ENCODE measurements at regions not wholly inside any gene's neighbourhood (a gene's known extent, or its start where the extent isn't known, plus 50 kb on each side); places are given as distances from the start of the nearest gene placed in this dataset.

GRCh38 chr4:166318810-166319525 is 445.9 kb downstream of the TLL1 start:
- peaks cover 2% of the 10 kb centered on the region for H3K9me3 Mint-ChIP-seq
- no peaks in the 10 kb centered on the region for H3K27me3 Mint-ChIP-seq (ENCODE audit: low read depth)
- H3K4me1 Mint-ChIP-seq: no peaks in the 10 kb centered on the region
- no peaks in the 10 kb centered on the region for H3K36me3 Mint-ChIP-seq (ENCODE audit: low read depth)
- no peak for TF ChIP-seq CTCF (IDR thresholded peaks at IDR 0.05; ENCODE audit: unreplicated experiment in 3 of 3)
- H3K4me3 Mint-ChIP-seq: no peak overlapping the region
- H3K27ac Mint-ChIP-seq: no peak overlapping the region

- no peaks in the 10 kb centered on the region for H3K27me3 Mint-ChIP-seq (ENCODE audit: low read depth)
Observed at GRCh38 chr4:166323250-166323649, 450.2 kb downstream of the TLL1 start.

GRCh38 chr4:166324321-166324720 is 451.3 kb downstream of the TLL1 start:
- Mint-ChIP-seq H3K27ac (no peak overlapping the region), H3K9me3 (peaks cover 2% of the 10 kb centered on the region), H3K36me3 (ENCODE audit: low read depth) (no peaks in the 10 kb centered on the region), H3K4me3 (no peak overlapping the region), H3K27me3 (ENCODE audit: low read depth) (no peaks in the 10 kb centered on the region), H3K4me1 (no peaks in the 10 kb centered on the region)
- TF ChIP-seq CTCF (IDR thresholded peaks at IDR 0.05; ENCODE audit: unreplicated experiment in 3 of 3): peak in 1 of 3 experiments; percentile 30

More at GRCh38 chr4:166323250-166323649, 450.2 kb downstream of the TLL1 start:
- H3K27ac Mint-ChIP-seq: no peak overlapping the region
- no peaks in the 10 kb centered on the region for H3K36me3 Mint-ChIP-seq (ENCODE audit: low read depth)
- H3K4me3 Mint-ChIP-seq: no peak overlapping the region
- no peak for TF ChIP-seq CTCF (IDR thresholded peaks at IDR 0.05; ENCODE audit: unreplicated experiment in 3 of 3)
- no peaks in the 10 kb centered on the region for H3K4me1 Mint-ChIP-seq
- peaks cover 2% of the 10 kb centered on the region for H3K9me3 Mint-ChIP-seq

GRCh38 chr4:166335256-166335938 is 462.4 kb downstream of the TLL1 start:
- Mint-ChIP-seq H3K27ac (no peak overlapping the region), H3K9me3 (peaks cover 7% of the 10 kb centered on the region), H3K4me3 (no peak overlapping the region), H3K27me3 (ENCODE audit: low read depth) (no peaks in the 10 kb centered on the region), H3K4me1 (no peaks in the 10 kb centered on the region), H3K36me3 (ENCODE audit: low read depth) (no peaks in the 10 kb centered on the region)
- no peak for TF ChIP-seq CTCF (IDR thresholded peaks at IDR 0.05; ENCODE audit: unreplicated experiment in 3 of 3)

- TF ChIP-seq CTCF (IDR thresholded peaks at IDR 0.05; ENCODE audit: unreplicated experiment in 3 of 3): no peak
- Mint-ChIP-seq H3K4me1 (no peaks in the 10 kb centered on the region), H3K36me3 (ENCODE audit: low read depth) (no peaks in the 10 kb centered on the region), H3K4me3 (no peak overlapping the region), H3K9me3 (no peaks in the 10 kb centered on the region), H3K27ac (no peak overlapping the region), H3K27me3 (ENCODE audit: low read depth) (no peaks in the 10 kb centered on the region)
Observed at GRCh38 chr4:166341992-166342391, 469.0 kb downstream of the TLL1 start.
